Heart right ventricle (tissue), 16 donors: ENCODE measurements at regions not wholly inside any gene's neighbourhood (a gene's known extent, or its start where the extent isn't known, plus 50 kb on each side); places are given as distances from the start of the nearest gene placed in this dataset.

ENCODE experiments used
- ATAC-seq, 8 donors: fragments of 200-7000 bp; cut with Tn5 transposase; one replicate each; pipeline ENCODE4 v1.9.1; 2020; ENCODE audit warnings: mild to moderate bottlenecking in 8 of 8, moderate library complexity in 8 of 8, moderate number of reproducible peaks in 1 of 8
- DNase-seq, 2 donors: peaks; one replicate each; pipeline ENCODE4 v3.0.0-alpha.2; 2020
- H3K27ac ChIP-seq, 10 donors: fragments of 200-600 bp; sonication (generic) in 2 of 10; one replicate each; pipeline versions ENCODE4 v1.5.0 to v1.8.0; 2020 to 2022; ENCODE audit warnings: mild to moderate bottlenecking in 3 of 10
- H3K27me3 ChIP-seq, 7 donors: fragments of 200-600 bp; one replicate each; pipeline ENCODE4 v1.8.0; 2021 to 2022; ENCODE audit warnings: mild to moderate bottlenecking in 2 of 7
- H3K36me3 ChIP-seq, 9 donors: fragments of 200-600 bp; sonication (generic) in 1 of 9; one replicate each; pipeline versions ENCODE4 v1.5.0 to v1.8.0; 2020 to 2022; ENCODE audit warnings: mild to moderate bottlenecking in 2 of 9
- H3K4me1 ChIP-seq, 9 donors: fragments of 200-600 bp; sonication (generic) in 1 of 9; one replicate each; pipeline versions ENCODE4 v1.5.0 to v1.8.0; 2020 to 2022; ENCODE audit warnings: mild to moderate bottlenecking in 4 of 9
- H3K4me3 ChIP-seq, 10 donors: fragments of 200-600 bp; sonication (generic) in 2 of 10; one replicate each; pipeline versions ENCODE4 v1.5.0 to v1.8.0; 2020 to 2022; ENCODE audit warnings: mild to moderate bottlenecking in 7 of 10, moderate library complexity in 2 of 10
- H3K9me3 ChIP-seq, 11 donors: fragments of 200-600 bp in 10 of 11; sonication (generic) in 2 of 11; one replicate each; pipeline versions ENCODE4 v1.5.0 to v1.8.0; 2013 to 2022; ENCODE audit warnings: mild to moderate bottlenecking in 2 of 11, control low read depth in 1 of 11, moderate library complexity in 1 of 11
- WGBS, 2 donors: extraction: QIAGEN DNeasy Blood & Tissue Kit; methylation state at CpG; one replicate each; pipeline ENCODE4 v1.1.7; 2013; ENCODE audit warnings: inconsistent platforms in 1 of 2; 5-methylcytosine and 5-hydroxymethylcytosine counted together
- intact Hi-C, 10 donors: fragments of 100-400 bp; cut with DNase I; formaldehyde crosslinking; loops; one replicate each; pipeline versions ENCODE4 v1.11.1 to v1.14.2; 2022
- TF ChIP-seq, protein P1 (sequence below), 9 donors: fragments of 200-600 bp; sonication (generic) in 2 of 9; IDR thresholded peaks; one replicate each; pipeline versions ENCODE4 v1.5.0 to v1.8.0; 2021 to 2022; ENCODE audit warnings: antibody characterized with exemption in 9 of 9, mild to moderate bottlenecking in 5 of 9, moderate library complexity in 1 of 9
- donor health status: Arrhythmogenic right ventricular cardiomyopathy.
- donor health status: ischemic (EF 13 %, LVEDD 7.1; RV severe dilation, severe dysfunction).
- donor health status: healthy with polysubstance abuse.
- donor health status: DM: no; HTN: yes; CAD: no.
- donor health status: DM: no; HTN: no; CAD: no.
- donor health status: ischemic (EF 25% LVEDD 6.9; RV normal size, moderate dysfunction).
- donor health status: ischemic (EF 25% LVEDD 5.7; RV mildly dilated, moderate dysfunction).
- donor health status: healthy.
- donor health status: DM: yes; HTN: yes; CAD: no.
- donor health status: Ischemic cardiomyopathy.
- donor health status: ischemic (EF 35%, LVEDD 5.7; RV mildly dilated, moderate dysfunction).
- donor health status: nonischemic (EF 11% LVEDD 7.7; RV severe dilation, severe dysfunction).
- donor health status: DM: yes; HTN: yes; CAD: no.
- donor health status: PGD.
- donor health status: ischemic (EF 29% LVEDD 5.4; RV normal size, mild dysfunction).
- donor health status: nonischemic (EF 23%, LVEDD 6.1; RV moderate dilation, normal function).

DNA sequence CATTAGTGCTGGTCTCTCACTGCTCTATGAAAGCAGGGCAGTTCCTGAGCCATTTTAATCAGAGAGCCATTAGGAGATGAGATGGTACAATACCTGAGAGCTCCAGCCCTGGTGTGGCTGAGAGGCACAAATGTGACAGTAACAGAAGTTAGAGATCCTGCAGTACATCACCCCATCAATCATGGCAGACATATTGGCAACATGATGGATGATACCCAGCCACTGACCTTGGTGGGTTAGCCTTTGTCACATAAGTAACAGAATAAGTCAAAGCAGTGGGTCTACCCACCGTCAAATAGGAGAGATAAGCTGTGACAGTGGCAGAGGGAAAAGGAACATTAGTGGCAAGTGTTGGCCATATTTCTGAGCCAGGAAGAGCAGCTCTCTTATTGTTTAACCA, 53.3 kb upstream of the NXPH1 start:
- peaks cover 0 to 8% (median 0%) of the 10 kb centered on the region in 7 donors for H3K27me3 ChIP-seq
- H3K27ac ChIP-seq, result no peak overlapping the region
- intact Hi-C loops, result no loop called here
- peaks cover 0 to 5% (median 0%) of the 10 kb centered on the region in 11 donors for H3K9me3 ChIP-seq
- TF ChIP-seq, protein P1, sequence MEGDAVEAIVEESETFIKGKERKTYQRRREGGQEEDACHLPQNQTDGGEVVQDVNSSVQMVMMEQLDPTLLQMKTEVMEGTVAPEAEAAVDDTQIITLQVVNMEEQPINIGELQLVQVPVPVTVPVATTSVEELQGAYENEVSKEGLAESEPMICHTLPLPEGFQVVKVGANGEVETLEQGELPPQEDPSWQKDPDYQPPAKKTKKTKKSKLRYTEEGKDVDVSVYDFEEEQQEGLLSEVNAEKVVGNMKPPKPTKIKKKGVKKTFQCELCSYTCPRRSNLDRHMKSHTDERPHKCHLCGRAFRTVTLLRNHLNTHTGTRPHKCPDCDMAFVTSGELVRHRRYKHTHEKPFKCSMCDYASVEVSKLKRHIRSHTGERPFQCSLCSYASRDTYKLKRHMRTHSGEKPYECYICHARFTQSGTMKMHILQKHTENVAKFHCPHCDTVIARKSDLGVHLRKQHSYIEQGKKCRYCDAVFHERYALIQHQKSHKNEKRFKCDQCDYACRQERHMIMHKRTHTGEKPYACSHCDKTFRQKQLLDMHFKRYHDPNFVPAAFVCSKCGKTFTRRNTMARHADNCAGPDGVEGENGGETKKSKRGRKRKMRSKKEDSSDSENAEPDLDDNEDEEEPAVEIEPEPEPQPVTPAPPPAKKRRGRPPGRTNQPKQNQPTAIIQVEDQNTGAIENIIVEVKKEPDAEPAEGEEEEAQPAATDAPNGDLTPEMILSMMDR (IDR thresholded peaks at IDR 0.05), result no peak
- no peaks in the 10 kb centered on the region for H3K4me1 ChIP-seq
- no peak overlapping the region for H3K4me3 ChIP-seq
- no peak for DNase-seq
- H3K36me3 ChIP-seq, result no peaks in the 10 kb centered on the region
- 42 to 51% methylated on average over 1 of the region's 1 CpG for WGBS, 2 donors
- ATAC-seq, result no peak

DNA sequence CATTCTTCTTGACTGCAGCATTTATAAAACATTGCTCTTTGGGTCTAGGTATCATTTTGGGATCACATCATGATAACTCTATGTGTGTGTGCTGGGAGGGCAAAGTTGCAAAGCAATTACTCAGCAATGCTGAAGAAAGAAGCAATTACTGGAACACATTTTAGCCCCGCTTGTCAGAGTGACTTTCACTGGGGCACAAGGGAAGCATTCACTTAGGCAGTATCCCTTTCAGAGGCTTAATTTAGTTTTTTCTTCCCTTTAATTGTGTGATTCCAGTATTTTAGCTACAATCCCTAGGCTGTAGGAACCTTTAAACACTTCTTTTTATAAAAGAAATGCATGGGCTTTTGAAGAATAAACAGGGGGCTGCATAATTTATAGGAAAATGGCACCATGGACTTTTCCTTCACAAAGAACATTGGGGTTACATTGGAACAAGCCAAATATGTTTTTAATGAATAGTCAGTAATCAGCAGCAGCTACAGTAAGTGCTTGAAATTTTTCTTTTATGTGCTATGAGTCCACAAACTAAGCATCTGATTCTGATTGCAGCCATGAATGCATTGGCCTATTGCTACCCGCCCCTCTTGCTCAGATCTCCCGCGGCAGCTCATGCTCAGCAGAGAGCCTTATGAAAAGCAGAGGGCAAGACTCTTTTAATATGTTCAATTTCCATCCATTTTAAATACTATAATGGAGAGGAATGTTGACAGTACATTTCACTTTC, 51.2 kb upstream of the NXPH1 start:
- Histone ChIP-seq H3K4me3 (no peak overlapping the region), H3K27me3 (no peaks in the 10 kb centered on the region), H3K4me1 (no peaks in the 10 kb centered on the region), H3K27ac (no peak overlapping the region), H3K9me3 (no peaks in the 10 kb centered on the region), H3K36me3 (no peaks in the 10 kb centered on the region)
- DNase-seq, result no peak
- ATAC-seq, result no peak
- TF ChIP-seq, protein P1 (IDR thresholded peaks at IDR 0.05), result no peak
- intact Hi-C loops, result no loop called here
- 74 to 87% methylated on average over 4 of the region's 4 CpGs for WGBS, 2 donors
